DOHH2 (cell line): ENCODE measurements at regions not wholly inside any gene's neighbourhood (a gene's known extent, or its start where the extent isn't known, plus 50 kb on each side); places are given as distances from the start of the nearest gene placed in this dataset.

Source experiments
- EZH2phosphoT487 ChIP-seq: fragments of 200-600 bp; sonication (generic); IDR thresholded peaks from 2 replicates; pipeline ENCODE4 v1.6.1; 2017; ENCODE audit warnings: borderline replicate concordance, mild to moderate bottlenecking, antibody characterized with exemption, low read length, moderate library complexity, mixed read lengths
- TF ChIP-seq, protein P1 (sequence below): fragments of 200-600 bp; sonication (generic); IDR thresholded peaks from one replicate; pipeline ENCODE4 v1.5.1; 2014; ENCODE audit warnings: antibody characterized with exemption, mild to moderate bottlenecking, low read depth, low read length; ENCODE audit not compliant: poor library complexity, severe bottlenecking

DNA sequence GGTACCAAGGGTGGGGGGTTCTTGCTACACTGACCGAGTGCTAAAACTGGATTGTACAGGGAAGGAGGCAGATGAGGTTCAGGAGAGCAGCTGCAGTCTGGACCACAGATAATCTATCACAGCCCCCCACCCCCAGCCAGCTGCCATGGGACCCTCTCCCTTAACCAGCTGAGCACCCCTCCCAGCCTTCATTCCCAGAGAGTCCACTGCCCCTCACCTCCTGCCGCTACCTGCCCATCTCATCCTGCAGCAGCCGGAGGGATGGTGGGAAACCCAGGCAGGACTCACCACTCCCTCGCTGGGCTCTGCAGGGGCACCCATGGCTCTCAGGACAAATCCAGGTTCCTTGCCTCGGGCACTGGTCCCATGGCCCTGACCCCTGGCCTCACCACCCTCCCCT, 66.7 kb downstream of the MRPL36 start:
- TF ChIP-seq, protein P1, sequence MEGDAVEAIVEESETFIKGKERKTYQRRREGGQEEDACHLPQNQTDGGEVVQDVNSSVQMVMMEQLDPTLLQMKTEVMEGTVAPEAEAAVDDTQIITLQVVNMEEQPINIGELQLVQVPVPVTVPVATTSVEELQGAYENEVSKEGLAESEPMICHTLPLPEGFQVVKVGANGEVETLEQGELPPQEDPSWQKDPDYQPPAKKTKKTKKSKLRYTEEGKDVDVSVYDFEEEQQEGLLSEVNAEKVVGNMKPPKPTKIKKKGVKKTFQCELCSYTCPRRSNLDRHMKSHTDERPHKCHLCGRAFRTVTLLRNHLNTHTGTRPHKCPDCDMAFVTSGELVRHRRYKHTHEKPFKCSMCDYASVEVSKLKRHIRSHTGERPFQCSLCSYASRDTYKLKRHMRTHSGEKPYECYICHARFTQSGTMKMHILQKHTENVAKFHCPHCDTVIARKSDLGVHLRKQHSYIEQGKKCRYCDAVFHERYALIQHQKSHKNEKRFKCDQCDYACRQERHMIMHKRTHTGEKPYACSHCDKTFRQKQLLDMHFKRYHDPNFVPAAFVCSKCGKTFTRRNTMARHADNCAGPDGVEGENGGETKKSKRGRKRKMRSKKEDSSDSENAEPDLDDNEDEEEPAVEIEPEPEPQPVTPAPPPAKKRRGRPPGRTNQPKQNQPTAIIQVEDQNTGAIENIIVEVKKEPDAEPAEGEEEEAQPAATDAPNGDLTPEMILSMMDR: no peak
- no peak for TF ChIP-seq EZH2phosphoT487
